ENCODE measurements at regions not wholly inside any gene's neighbourhood (a gene's known extent, or its start where the extent isn't known, plus 50 kb on each side); places are given as distances from the start of the nearest gene placed in this dataset.

DNA sequence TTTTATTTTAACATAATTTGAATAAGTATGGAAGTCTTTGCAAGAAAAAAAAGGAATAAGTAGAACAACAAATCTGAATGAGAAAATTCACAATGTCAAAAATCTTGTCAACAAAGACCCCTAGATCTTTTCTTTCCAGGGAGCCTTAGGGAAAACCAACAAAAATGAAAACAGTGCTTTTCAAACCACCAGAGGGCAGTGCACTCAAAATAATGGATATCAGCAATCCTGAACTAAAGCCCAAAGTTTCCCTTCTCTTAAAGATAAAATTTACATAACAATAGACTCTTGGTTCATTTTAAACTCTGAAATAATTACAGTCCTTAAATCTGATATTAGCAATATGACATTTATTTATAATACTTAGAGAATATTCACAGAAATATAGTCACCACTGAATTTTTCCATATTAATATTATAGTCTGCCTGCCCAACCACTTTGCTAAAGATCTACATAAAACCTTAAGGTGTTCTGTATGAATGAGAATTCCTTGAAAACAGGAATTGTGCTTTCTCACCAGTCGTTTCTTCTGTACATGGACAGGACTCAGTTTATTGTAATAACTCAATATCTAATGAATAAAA lies 105.3 kb upstream of the BMP5 start:
- Histone ChIP-seq H3K4me1 (ENCODE audit: low read length) (no peaks in the 10 kb centered on the region), H3K79me2 (ENCODE audit: low read length) (no peaks in the 10 kb centered on the region), H2AFZ (ENCODE audit: low read depth, low read length) (no peak overlapping the region), H3K27me3 (ENCODE audit: low read depth, low read length) (no peaks in the 10 kb centered on the region), H3K36me3 (replicated peaks; ENCODE audit: low read depth, low read length) (no peaks in the 10 kb centered on the region), H3K4me3 (ENCODE audit: low read length) (no peak overlapping the region), H4K20me1 (ENCODE audit: insufficient read depth, low read length) (no peaks in the 10 kb centered on the region), H3K27ac (ENCODE audit: low read length) (no peak overlapping the region), H3K9me3 (ENCODE audit: insufficient read depth, low read length) (no peaks in the 10 kb centered on the region; the same call in 1 of the 2 replicates), H3K9ac (ENCODE audit: low read length) (no peak overlapping the region), H3K4me2 (ENCODE audit: low read length) (no peak overlapping the region)
- TF ChIP-seq EZH2phosphoT487 (IDR thresholded peaks at IDR 0.05; ENCODE audit: low read depth) = no peak
- TF ChIP-seq, protein P1, sequence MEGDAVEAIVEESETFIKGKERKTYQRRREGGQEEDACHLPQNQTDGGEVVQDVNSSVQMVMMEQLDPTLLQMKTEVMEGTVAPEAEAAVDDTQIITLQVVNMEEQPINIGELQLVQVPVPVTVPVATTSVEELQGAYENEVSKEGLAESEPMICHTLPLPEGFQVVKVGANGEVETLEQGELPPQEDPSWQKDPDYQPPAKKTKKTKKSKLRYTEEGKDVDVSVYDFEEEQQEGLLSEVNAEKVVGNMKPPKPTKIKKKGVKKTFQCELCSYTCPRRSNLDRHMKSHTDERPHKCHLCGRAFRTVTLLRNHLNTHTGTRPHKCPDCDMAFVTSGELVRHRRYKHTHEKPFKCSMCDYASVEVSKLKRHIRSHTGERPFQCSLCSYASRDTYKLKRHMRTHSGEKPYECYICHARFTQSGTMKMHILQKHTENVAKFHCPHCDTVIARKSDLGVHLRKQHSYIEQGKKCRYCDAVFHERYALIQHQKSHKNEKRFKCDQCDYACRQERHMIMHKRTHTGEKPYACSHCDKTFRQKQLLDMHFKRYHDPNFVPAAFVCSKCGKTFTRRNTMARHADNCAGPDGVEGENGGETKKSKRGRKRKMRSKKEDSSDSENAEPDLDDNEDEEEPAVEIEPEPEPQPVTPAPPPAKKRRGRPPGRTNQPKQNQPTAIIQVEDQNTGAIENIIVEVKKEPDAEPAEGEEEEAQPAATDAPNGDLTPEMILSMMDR (IDR thresholded peaks at IDR 0.05; ENCODE audit: low read depth, low read length) = peak; percentile 98

DNA sequence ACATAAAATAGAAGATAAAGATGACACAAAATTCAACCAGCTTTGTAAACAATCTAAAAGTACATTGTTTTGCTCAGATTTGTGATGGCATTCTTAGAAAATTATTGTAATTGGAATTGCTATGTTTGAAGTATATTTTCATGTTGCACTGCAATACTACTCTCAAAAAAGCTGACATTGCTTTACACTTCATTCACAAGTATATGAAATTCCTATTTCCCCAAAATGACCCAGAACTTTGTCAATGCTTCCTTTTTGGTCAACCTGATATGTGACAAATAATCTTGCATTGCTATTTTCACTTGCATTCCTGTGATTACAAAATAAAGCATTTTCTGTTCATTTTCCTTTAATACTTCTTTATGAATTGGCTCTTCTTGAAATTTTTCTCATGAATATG lies 104.1 kb upstream of the BMP5 start:
- no peak overlapping the region for H3K27ac ChIP-seq (ENCODE audit: low read length)
- no peaks in the 10 kb centered on the region for H3K27me3 ChIP-seq (ENCODE audit: low read depth, low read length)
- H3K9ac ChIP-seq (ENCODE audit: low read length) = no peak overlapping the region
- no peak overlapping the region for H3K4me2 ChIP-seq (ENCODE audit: low read length)
- no peaks in the 10 kb centered on the region for H3K4me1 ChIP-seq (ENCODE audit: low read length)
- no peak overlapping the region for H3K4me3 ChIP-seq (ENCODE audit: low read length)
- H3K9me3 ChIP-seq (ENCODE audit: insufficient read depth, low read length) = no peaks in the 10 kb centered on the region
- TF ChIP-seq, protein P1 (IDR thresholded peaks at IDR 0.05; ENCODE audit: low read depth, low read length) = no peak
- no peak for TF ChIP-seq EZH2phosphoT487 (IDR thresholded peaks at IDR 0.05; ENCODE audit: low read depth)
- H2AFZ ChIP-seq (ENCODE audit: low read depth, low read length) = no peak overlapping the region
- H4K20me1 ChIP-seq (ENCODE audit: insufficient read depth, low read length) = no peaks in the 10 kb centered on the region
- no peaks in the 10 kb centered on the region for H3K36me3 ChIP-seq (replicated peaks; ENCODE audit: low read depth, low read length)
- no peaks in the 10 kb centered on the region for H3K79me2 ChIP-seq (ENCODE audit: low read length)

DNA sequence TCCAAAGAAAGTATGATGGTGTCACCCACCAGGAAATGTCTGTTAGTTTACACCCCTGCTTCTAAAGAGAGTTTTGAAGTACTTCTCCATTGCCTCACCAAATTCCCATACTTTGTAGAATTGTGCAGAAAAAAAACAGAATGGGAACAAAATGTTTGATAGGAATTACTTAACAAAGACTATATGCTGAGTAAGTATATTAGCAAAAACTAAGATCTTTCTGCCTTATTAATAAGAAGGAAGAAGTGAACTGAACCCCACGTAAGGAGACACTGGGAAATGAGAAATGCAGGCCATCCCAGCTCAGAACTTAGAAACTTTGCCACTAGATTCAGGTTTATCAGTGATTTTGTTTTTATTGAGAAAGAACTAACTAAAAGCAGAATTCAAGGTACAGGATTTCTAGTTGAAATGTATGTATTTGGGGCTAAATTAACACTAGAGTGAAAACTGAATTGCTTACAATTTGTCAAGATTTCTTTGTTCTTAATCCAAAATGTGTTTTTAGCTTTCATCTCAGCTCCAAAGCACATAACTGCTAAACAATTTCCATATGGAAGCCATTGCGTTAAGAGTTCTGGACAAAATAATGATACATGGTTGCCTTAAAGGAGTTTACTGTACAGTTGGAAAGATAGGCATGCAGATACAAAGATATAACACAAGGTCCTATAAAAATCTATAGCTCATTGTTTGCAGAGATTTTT lies 102.7 kb upstream of the BMP5 start:
- Histone ChIP-seq H4K20me1 (ENCODE audit: insufficient read depth, low read length) (no peaks in the 10 kb centered on the region), H3K4me3 (ENCODE audit: low read length) (no peak overlapping the region)

DNA sequence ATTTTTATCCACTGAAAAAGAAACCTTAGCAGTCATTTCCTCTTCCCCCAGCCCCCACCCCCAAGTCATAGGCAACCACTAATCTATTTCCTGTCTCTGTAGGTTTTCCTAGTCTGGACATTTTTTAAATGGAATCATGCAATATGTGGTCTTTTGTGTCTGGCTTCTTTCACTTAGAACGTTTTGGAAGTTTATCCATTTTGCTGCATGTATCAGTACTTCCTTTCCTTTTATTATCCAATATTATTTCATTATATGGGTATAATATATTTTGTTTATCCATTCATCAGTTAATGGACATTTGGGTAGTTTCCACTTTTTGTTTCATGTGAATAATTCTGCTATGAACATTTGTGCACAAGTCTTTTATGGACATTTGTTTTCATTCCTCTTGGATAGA lies 99.3 kb upstream of the BMP5 start:
- H3K4me1 ChIP-seq (ENCODE audit: low read length) = no peaks in the 10 kb centered on the region
- no peak overlapping the region for H3K27ac ChIP-seq (ENCODE audit: low read length)
- no peak overlapping the region for H3K4me3 ChIP-seq (ENCODE audit: low read length)
- no peak overlapping the region for H3K4me2 ChIP-seq (ENCODE audit: low read length)
- no peaks in the 10 kb centered on the region for H4K20me1 ChIP-seq (ENCODE audit: insufficient read depth, low read length)
- no peaks in the 10 kb centered on the region for H3K9me3 ChIP-seq (ENCODE audit: insufficient read depth, low read length)
- H3K79me2 ChIP-seq (ENCODE audit: low read length) = no peaks in the 10 kb centered on the region
- no peak for TF ChIP-seq EZH2phosphoT487 (IDR thresholded peaks at IDR 0.05; ENCODE audit: low read depth)
- TF ChIP-seq, protein P1 (IDR thresholded peaks at IDR 0.05; ENCODE audit: low read depth, low read length) = no peak
- H3K9ac ChIP-seq (ENCODE audit: low read length) = no peak overlapping the region
- no peaks in the 10 kb centered on the region for H3K36me3 ChIP-seq (replicated peaks; ENCODE audit: low read depth, low read length)
- H2AFZ ChIP-seq (ENCODE audit: low read depth, low read length) = no peak overlapping the region
- H3K27me3 ChIP-seq (ENCODE audit: low read depth, low read length) = no peaks in the 10 kb centered on the region

More for the DNA sequence above, 102.7 kb upstream of the BMP5 start:
- no peak overlapping the region for H3K4me2 ChIP-seq (ENCODE audit: low read length)
- TF ChIP-seq, protein P1 (IDR thresholded peaks at IDR 0.05; ENCODE audit: low read depth, low read length) = no peak
- TF ChIP-seq EZH2phosphoT487 (IDR thresholded peaks at IDR 0.05; ENCODE audit: low read depth) = no peak
- no peaks in the 10 kb centered on the region for H3K79me2 ChIP-seq (ENCODE audit: low read length)
- H2AFZ ChIP-seq (ENCODE audit: low read depth, low read length) = no peak overlapping the region
- H3K9ac ChIP-seq (ENCODE audit: low read length) = no peak overlapping the region
- H3K4me1 ChIP-seq (ENCODE audit: low read length) = no peaks in the 10 kb centered on the region
- H3K36me3 ChIP-seq (replicated peaks; ENCODE audit: low read depth, low read length) = no peaks in the 10 kb centered on the region
- no peaks in the 10 kb centered on the region for H3K9me3 ChIP-seq (ENCODE audit: insufficient read depth, low read length)
- no peak overlapping the region for H3K27ac ChIP-seq (ENCODE audit: low read length)
- no peaks in the 10 kb centered on the region for H3K27me3 ChIP-seq (ENCODE audit: low read depth, low read length)

All from OCI-LY3 (cell line).